Medulla oblongata (tissue), 1 donor: ENCODE measurements at regions not wholly inside any gene's neighbourhood (a gene's known extent, or its start where the extent isn't known, plus 50 kb on each side); places are given as distances from the start of the nearest gene placed in this dataset.

Source experiments
- DNase-seq: peaks from one replicate; pipeline ENCODE4 v3.0.0-alpha.2; 2015; ENCODE audit errors: extremely low spot score

DNA sequence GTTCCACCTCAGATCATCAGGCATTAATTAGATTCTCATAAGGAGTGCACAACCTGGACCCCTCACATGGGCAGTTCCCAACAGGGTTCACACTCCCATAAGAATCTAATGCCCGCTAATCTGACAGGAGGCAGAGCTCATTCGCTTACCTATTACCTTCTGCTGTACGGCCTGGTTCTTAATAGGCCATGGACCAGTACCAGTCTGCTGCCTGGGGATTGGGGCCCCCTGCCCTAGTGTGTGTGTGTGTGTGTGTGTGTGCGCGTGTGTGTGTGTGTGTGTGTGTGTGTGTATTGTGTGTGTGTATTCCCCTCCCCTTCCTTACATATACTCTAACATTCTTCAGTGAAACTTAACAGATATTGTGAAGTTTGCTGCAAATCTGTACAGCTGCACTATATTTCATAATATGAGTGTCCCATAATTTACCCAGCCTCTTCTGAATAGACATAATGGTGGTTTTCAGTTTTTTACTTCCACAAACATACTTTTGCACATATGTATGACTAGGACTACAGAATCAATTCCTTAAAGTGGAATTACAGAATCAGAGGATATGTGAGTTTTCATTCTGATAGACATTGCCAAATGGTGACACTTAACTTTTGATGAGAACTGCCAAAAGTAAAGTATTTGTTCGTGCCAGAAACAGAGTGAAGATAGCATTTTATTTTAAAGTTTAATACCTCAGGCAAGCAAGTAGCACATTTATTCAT is 205.2 kb upstream of the EEA1 start:
- DNase-seq: no peak

DNA sequence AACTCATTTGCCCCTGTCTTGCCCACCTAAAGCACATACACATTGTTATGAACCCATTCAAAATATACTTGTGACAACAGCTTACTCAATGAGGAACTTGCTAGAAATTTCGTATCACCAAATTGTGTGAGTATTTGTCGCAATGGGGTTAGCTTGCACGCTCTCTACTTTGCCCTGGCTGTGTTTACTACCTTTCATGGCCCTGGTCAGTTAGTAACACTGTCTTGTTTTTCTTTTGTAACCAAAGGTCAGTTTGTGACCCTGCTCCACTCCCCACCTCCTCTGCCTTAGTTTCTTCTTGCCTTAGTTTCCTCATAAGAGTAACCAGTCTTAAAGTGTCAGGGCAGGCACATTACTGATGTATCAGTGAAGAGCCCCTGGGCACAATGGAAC is 205.8 kb upstream of the EEA1 start:
- no peak for DNase-seq

DNA sequence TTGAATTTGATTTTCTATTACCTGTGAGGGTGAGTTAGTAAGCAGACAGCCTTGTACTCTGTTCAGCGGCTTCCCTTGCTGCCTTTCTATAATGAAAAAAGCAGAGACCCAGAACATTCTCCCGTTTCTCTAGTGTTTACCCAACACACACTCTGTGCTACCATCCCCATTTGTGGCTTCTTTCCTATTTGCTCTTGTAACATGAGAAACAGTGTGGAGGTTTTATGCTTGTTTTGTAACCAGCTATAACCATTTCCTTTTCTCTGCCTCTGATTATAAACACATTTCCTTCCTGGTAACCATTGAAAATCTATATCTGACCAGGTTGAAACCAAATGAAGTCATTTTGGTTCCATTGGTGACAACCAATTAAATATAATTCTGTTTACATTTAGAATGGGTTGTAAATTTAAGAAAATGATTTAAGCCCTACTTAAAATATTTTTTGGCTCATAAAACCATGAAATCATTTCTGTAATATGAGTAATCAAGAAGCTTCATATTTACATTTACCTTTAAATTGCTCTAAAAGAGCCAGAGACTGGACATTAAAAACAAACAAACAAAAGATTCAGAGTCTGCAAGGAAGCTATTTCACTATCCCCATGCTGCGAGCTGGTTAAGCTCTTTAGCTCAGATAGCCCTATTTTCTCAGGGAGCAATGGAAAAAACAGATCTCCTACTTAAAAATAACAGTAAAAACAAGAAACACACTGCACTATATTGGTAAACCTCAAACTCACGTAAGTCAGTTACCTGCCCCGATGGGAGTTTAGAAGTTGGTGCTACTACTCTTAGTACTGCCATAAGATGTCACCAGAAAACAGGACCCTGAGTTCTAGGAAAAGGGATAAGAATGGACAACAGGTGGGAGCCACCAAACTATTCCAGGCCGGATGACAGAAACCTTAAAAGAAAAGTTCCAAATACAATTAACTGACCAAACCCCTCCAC is 206.5 kb upstream of the EEA1 start:
- DNase-seq: no peak

DNA sequence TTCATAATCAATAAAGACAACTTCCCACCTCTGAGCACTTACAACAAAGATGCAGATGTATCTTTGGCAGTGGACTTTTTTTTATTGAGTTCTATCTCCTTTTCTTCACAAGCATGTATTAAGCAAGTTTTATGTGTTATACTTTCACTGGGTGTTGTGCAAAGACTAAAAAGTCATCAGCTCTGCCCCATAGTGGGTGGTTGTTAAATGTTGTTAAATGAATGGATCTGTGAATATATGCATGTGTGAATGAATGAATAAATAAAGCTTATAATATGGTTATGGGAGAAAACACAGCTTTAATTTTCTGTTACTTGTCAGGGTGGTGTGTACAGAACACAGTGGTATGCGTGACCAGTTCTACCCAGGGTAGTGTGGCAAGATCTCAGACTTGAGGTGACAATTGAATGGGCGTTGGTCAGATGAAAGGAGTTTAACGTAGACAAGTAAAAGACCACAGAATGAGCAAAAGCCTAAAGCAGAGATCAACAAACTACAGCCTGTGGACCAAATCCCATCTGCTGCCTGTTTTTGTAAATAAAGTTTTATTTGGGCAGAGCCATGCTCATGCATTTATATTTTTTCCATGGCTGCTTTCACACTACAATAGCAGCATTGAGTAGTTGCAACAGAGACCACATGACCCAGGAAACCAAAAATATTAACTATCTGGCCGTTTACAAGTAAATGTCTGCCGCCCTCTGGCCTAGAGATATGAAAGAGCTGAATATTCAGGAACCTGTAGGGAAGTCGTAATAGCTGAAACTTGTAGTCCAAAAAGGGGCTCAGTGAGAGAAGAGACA is 207.4 kb upstream of the EEA1 start:
- DNase-seq: no peak

DNA sequence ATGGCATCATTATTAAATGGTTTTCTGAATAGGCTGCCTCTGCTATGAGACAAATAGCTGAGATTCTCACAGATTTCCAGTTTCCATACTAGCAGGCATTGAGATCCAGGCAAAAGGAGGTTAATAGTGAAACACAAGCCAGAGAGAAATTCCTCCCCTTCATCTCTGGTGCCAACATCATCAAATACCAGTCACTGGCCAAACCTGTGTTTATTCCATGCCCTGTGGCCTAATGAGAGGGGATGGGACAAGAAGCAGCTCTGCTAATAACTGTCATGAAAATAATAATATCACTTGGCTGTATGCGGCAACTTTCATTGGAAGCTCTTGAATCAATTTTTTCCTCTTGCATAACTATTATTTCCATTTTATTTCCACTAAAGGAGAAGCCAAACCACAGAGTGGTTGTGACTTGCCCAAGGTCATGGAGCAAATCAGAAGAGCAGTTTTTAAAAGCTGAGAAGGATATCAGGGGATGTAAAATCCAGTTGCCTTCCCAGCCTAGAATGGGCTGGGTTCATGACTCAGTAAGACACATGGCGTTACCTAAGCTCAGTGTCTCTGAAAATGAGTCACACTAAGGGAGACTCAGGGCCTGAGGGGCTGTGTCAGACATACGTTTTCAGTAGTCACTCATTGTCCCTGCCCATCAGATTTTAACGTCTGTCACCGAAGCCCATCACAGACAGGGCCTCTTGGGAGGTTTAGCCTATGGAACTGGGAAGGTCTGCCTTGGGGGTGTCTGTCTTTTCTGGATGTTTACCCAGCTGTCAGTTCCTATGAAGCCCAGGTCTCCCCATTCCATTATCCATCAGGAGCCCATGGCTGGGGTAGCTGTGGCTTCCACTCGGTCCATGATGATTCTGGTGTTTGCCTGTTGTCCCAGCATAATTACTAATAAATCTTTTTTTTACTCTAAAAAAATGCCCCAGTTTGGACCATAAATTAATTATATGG is 208.8 kb upstream of the EEA1 start:
- no peak for DNase-seq

DNA sequence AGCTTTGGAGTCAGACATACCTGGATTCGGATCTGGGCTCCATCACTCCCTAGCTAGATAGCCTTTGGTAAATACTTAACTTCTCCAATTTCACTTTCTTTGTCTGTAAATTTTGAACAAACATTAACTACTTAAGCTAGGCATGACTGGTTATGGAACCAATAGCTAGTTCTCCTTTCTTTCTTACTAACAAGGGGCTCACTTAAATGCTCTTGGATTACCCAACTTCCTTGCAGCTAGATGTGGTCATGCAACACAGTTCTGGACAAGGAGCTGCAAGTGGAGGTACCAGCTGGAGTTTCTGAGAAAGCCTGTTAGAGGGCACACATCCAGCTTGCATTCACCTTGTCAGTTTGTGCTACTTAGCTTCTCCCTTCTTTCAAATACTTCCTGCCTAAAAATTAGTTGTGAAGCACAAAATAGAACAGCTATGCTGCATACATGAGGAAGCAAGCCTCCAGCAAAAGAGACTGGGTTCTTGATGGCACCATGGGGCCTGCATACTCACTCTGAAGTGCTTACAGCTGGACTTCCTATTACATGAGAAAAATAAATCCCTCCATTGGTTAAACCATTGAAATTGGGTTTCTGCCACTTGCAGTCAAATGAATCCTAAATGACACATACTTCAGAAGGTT is 210.1 kb upstream of the EEA1 start:
- DNase-seq: peak; percentile 57

DNA sequence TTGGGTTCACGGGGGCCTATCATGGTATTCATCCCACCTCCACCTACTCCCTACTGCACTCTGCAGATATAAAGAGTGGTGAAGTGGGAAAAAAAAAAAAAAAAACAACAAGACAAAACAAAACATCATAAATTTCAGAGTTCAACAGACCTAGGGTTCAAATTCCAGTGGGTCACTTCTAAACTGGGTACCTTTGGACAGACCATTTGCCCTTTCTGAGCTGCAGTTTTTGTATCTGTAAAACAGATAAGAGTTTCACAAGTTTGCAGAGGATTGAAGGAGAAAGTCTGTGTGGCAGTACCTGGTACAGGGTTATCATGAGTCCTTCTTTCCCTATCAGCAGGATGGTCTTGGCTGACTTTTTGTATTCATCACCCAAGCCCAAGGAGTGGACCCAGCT is 211.2 kb upstream of the EEA1 start:
- no peak for DNase-seq

DNA sequence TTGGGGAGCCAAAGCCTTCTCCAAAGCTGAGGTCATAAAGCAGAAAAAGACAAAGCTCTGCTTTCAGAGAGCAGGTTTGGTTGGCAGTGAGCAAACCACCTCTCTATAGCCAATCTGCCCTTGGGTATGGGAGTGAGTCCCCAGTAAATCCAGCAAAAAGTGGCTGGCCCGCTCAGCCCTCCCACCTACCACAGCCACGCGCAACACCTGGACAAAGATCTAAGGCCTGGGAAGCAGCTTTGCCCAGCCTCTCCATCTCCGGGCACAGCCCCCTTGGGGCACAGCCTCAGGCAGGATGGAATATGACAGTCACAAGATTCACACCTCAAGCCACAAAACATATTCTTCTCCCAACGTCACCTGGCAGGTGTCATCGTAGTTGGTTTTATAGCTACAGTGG is 211.7 kb upstream of the EEA1 start:
- no peak for DNase-seq

DNA sequence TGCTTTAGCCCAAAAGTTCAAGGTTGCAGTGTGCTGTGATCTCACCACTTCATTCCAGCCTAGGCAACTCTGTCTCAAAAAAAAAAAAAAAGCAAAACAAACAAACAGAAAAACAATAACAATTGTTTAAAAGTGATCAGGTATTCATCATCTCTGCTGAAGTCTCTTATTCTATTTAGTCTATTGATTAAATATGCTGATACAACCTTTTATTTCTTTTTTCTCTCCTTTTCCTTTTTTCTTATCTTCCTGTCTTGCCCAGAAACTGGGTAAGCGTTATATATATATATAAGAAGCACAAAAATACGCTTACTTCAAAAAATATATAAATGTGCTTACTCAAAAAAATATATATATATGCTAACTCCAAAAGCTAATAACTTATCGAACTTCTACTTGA is 213.8 kb upstream of the EEA1 start:
- no peak for DNase-seq

DNA sequence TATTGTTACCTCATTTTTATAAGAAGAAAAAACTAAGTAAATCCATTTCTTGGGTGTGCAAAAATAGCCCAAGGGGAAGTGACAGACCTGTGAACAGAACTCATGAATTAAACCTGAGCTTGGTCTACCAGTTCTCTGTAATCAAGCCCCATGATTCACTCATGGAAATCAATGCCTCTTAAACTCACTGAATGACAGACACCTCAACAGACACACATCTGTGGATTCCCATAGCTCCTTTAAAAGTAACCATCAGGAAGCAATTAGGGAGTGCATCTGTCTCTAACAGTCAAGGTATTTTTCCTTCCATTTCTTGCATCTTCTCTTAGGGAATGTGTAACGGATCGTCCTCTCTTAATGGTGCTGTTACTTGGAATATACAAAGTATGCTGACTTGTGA is 215.0 kb upstream of the EEA1 start:
- DNase-seq: no peak

DNA sequence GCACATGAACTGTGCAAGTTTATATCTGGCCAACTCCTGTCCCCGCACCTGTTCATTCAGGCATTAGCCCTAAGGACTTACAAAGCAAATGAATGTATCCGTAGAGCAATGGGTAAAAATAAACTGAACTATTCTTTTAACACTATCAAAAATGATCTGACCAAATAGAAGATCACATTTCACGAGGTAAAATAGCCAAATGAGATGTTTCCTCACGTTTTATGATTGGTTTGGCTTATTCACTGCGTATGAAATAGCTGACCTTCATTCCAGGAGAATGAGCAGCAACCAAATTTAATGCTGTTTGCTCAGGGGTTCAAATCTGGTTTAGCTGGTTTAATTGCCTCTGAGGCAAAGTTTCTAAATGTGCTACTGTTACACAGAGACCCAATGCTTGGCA is 216.0 kb upstream of the EEA1 start:
- DNase-seq: no peak

DNA sequence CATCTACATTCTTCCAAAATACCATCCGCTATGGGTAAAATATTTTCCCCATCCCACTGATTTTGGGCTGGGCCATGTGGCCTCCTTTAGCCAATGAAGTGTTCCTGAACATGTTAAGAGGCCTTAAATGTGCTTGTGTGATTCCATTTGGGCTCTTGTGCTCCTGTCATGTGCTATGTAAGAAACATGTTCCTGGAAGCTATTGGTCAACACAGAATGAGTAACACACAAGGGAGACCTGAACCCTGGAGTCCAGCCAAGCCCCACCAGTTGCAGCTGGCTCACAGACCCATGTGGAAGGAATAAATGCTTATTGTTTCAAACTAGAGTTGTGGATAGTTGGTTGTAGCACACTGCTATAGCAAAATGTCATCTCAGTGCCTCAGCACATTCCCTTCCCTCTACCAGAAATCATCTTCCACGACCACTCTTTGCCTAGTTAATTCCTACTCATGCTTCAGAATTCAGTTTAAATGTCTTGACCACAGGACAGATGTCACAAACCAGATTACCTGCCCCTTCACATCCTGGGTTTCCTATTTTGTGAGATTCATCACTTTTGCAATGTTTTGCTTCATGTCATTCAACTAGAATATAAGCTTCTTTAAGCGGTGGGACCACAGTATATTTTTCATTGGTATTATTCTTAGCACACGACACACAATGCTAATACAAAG is 217.3 kb upstream of the EEA1 start:
- DNase-seq: no peak

DNA sequence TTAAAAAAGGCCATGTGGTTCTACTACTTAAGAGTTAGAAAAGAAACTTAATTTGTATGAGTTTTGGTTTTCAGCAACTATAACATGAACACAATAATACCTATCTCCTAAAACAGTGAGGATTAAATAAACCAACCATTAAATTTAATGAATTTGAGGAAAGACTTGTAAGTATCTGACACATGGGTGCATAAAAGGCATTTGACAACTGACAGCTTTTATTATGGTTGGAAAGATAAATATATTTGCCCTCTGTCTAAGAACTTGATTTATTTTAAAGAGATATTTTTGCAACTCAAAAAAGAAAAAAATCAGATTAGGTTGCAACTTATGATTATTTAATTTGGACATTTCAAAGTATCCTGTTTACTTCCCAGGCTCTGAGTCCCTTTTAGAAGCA is 217.9 kb upstream of the EEA1 start:
- DNase-seq: no peak

DNA sequence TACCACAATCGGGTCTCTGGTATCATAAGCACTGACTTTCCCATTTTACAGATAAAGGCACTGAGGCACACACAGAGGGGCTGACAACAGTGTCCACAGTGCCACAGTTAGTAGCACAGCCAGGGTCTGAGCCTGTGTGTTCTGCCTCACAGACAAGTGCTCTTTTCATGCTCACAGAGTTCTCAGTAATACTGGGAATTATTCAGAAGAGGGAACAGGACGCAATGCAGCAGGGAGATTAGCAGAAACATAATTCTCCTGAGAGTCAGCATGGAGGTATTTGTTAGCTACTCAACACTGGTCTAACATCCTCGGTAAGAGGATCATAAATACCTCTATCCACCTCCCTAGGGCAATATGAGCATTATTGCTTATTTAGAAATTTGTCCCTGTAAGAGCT is 219.3 kb upstream of the EEA1 start:
- DNase-seq: no peak

DNA sequence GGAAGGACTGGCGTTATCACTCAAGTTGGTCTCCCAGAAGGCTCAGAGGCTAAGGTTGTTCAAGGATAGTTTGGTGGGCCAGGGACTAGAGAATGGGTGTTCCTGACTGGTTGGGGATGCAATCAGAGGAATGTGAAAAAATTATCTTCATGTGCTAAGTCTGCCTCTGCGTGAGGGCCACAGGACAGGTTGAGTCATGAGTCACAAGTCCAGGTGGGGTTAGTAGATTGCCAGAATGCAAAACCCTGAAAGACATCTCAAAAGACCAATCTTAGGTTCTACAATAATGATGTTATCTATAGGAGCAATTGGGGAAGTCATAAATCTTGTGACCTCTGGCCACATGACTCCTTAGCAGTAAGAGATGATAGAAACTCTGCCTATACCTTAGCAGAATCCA is 220.1 kb upstream of the EEA1 start:
- no peak for DNase-seq

DNA sequence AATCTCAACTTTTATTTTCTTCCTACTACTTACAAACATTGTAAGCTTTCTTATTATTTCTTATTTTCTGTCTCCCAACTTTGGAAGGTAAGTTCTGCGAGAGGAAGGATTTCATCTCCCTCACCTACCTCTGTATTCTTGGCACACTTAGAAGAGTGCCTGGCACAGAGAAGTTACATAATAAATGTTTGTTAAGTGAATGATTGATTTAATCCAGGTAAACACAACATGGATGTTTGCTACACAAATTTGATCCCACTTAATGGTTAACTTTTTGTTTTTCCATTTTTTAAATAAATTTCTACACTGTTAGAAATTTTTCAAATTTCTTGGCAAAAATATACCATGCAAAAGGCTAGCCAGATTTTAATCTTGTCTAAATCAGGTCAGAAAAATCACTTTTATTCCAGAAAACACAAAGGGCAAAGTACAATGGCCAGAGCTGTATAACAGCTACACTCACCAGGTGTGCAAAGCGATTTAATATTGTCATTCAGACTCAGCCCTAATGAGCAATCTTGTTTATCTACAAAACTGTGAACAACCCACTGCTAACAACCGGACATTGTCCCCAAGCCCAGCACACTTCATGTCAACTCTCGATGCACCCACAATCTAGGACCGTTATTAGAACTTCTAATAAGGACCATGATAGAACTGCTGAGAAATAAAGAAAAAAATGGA is 222.1 kb upstream of the EEA1 start:
- no peak for DNase-seq

DNA sequence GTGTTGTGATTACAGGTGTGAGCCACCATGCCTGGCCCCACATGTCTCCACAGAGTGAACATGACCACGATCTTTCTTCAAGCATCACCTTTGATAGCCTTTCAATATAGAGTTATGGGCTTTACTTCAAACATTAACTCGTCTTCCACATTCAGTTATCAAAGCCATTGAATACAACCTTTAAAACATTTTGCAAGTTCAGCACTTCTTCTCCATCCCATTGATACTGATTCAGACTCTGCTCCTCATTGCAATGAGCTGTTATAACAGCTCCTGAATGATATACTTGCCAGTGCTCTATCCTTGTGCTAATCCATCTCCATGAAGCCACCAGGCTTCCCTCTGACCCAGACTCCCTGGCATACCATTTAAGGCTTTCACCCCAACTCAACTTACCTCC is 223.5 kb upstream of the EEA1 start:
- DNase-seq: no peak

DNA sequence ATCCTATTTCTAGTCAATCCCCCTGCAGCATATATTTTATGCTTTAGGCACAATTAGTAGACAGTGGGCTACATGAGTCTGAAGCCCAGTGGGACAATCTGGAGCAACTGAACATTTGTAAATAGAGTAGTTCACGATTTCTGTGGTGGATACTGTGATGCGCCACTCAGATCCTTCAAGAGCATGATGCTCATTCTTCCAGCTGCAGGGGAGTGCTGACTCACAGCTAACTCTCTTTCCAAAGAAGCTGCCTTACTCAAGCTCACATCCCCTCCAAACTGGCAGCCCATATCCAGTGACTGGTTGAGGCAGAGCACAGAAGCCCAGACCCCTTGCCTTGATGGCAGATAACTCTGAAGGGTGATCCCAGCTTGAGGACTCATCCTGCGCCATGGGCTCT is 224.2 kb upstream of the EEA1 start:
- no peak for DNase-seq

DNA sequence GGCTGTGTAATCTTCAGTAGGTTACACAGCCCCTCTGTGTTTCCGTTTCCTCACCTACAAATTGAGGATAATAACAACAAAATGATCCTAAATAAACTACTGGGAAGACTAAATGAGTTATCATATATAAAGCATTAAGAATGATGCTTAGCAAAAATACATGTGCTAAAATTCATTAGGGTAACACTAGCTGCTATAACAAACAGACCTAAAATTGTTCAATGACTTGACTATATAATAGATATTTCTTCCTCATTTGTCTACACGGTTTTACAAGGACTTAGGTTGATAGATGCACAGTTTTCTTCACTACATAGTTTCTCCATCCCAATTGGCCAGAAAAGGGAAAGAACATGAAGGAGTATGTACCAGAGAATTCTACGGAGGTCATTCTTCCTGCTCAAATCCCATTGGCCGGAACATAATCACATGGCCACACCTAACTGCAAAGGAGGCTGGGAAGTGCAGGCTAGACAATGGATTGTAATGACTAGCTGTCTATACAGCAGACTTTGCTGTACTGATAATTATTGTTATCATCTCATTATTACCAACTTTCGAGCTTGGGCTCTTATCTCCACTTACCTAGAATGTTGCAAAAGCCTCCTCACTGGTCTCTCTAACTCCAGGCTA is 223.5 kb upstream of the NUDT4 start:
- DNase-seq: no peak
